ENCODE measurements at regions not wholly inside any gene's neighbourhood (a gene's known extent, or its start where the extent isn't known, plus 50 kb on each side); places are given as distances from the start of the nearest gene placed in this dataset.

DNA sequence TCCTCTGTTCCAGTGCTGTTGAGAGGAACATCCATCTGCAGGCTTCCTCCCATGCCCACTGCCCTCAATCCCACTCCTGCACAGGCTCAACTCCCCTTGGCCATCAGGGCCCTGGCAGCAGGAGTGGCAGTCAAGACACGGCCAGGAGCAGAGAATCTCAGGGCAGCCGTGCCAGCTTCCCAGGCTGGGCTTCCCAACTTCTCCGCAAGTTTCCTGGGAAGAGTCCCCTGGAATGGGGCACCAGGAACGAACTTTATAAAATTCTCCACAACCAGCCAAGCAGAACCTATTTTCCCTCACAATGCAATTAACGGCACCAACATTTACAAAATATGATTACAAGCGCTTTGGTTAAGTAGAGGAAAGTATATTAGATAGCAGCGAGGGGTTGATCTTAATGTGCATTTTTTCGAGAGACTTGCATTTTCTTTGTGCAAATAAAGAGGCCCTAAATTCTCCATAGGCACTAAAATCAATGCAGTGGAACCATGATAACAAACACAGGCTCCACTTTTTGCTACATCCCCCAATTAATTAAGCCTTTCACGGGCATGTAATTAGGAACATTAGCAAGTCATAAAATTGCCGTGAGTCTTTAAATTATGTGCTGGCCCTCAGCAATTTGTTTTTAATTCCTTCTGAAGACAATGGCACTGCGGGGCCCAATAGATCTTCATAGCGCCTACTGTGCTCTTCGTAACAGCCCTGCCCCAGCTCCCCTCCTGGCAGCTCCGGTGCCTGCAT, 99.9 kb upstream of the LHX1 start:
- Histone ChIP-seq H3K36me3 (ENCODE audit: control insufficient read depth in 2 of 2, insufficient read depth in 2 of 2, low read length in 1 of 2) (no peaks in the 10 kb centered on the region), H3K4me1 (ENCODE audit: control insufficient read depth in 2 of 2, insufficient read depth in 2 of 2, low read length in 2 of 2) (no peaks in the 10 kb centered on the region), H3K4me3 (ENCODE audit: low read length in 2 of 2) (no peak overlapping the region), H3K9me3 (ENCODE audit: control insufficient read depth in 2 of 2, insufficient read depth in 1 of 2, low read length in 1 of 2) (no peaks in the 10 kb centered on the region), H3K27me3 (ENCODE audit: control insufficient read depth in 2 of 2, insufficient read depth in 1 of 2, low read length in 1 of 2) (peaks cover 0 to 29% of the 10 kb centered on the region in 2 donors), H3K27ac (ENCODE audit: low read depth in 1 of 2, low read length in 1 of 2) (no peak overlapping the region)
- WGBS: 51% methylated on average over 14 of the region's 14 CpGs
- no peak for DNase-seq (ENCODE audit: low read depth in 6 of 9, low spot score in 9 of 9)

DNA sequence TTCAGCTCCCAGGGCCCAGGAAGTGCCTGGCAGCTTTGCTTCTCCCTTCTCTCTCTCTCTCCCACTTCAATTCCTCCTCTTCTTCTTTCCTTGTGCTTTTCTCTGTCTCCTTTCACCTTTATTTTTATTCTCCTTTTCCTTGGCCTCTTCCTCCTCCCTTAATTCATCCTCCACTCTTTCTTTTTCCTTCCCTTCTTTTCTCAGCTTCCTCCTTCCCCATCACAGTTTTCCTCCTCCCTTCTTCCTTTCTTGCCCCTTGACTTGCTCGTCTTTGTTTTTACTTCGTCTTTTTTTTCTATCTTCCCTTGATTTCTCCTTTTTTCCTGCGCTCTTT, 99.4 kb upstream of the LHX1 start:
- 62% methylated on average over 3 of the region's 3 CpGs for WGBS
- Histone ChIP-seq H3K27me3 (ENCODE audit: control insufficient read depth in 2 of 2, insufficient read depth in 1 of 2, low read length in 1 of 2) (peaks cover 0 to 33% of the 10 kb centered on the region in 2 donors), H3K27ac (ENCODE audit: low read depth in 1 of 2, low read length in 1 of 2) (no peak overlapping the region), H3K9me3 (ENCODE audit: control insufficient read depth in 2 of 2, insufficient read depth in 1 of 2, low read length in 1 of 2) (no peaks in the 10 kb centered on the region), H3K36me3 (ENCODE audit: control insufficient read depth in 2 of 2, insufficient read depth in 2 of 2, low read length in 1 of 2) (no peaks in the 10 kb centered on the region), H3K4me1 (ENCODE audit: control insufficient read depth in 2 of 2, insufficient read depth in 2 of 2, low read length in 2 of 2) (no peaks in the 10 kb centered on the region), H3K4me3 (ENCODE audit: low read length in 2 of 2) (no peak overlapping the region)
- no peak for DNase-seq (ENCODE audit: low read depth in 6 of 9, low spot score in 9 of 9)

DNA sequence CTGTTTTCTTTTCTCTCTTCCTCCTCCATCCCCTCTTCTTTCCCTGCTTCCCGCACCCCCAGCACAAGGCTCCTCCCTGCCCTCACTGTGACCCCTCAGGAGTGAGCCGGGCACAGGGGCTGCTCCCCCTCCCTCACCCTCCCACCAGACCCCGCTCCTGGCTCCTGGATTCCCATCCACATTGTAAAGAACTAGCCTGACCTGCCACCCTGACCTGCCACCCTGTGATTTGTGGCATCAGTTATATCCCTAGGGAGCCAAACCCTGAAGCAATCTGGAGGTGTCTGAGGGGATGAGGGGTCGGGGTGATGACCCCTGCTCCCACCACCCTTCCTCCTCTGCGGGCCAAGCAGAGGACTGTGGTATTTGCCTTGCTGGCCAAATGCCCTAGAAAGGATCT, 98.0 kb upstream of the LHX1 start:
- Histone ChIP-seq H3K36me3 (ENCODE audit: control insufficient read depth in 2 of 2, insufficient read depth in 2 of 2, low read length in 1 of 2) (no peaks in the 10 kb centered on the region), H3K27me3 (ENCODE audit: control insufficient read depth in 2 of 2, insufficient read depth in 1 of 2, low read length in 1 of 2) (peaks cover 0 to 41% of the 10 kb centered on the region in 2 donors), H3K27ac (ENCODE audit: low read depth in 1 of 2, low read length in 1 of 2) (no peak overlapping the region), H3K4me3 (ENCODE audit: low read length in 2 of 2) (no peak overlapping the region), H3K4me1 (ENCODE audit: control insufficient read depth in 2 of 2, insufficient read depth in 2 of 2, low read length in 2 of 2) (no peaks in the 10 kb centered on the region), H3K9me3 (ENCODE audit: control insufficient read depth in 2 of 2, insufficient read depth in 1 of 2, low read length in 1 of 2) (no peaks in the 10 kb centered on the region)
- no peak for DNase-seq (ENCODE audit: low read depth in 6 of 9, low spot score in 9 of 9)
- WGBS: 63% methylated on average over 5 of the region's 5 CpGs

DNA sequence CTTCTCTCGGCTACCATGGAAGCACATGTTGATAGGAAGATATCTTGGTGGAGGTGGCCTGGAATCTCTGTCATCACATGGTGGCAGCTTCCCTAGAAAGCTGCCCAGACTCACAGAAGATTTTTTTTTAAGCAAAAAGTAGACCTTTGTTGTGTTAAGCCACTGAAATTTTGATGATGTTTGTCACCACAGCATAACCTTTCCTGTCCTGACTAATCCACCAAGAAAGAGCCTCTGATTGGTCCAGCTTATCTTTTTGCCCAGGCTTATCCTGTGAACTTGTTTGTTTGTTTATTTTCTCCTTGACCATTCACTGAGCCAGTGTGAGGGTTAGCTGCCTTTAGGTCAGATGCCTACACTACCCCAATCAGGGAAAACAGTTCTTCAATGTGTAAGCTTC, 96.5 kb upstream of the LHX1 start:
- no peak for DNase-seq (ENCODE audit: low read depth in 6 of 9, low spot score in 9 of 9)
- Histone ChIP-seq H3K4me3 (ENCODE audit: low read length in 2 of 2) (no peak overlapping the region), H3K36me3 (ENCODE audit: control insufficient read depth in 2 of 2, insufficient read depth in 2 of 2, low read length in 1 of 2) (no peaks in the 10 kb centered on the region), H3K9me3 (ENCODE audit: control insufficient read depth in 2 of 2, insufficient read depth in 1 of 2, low read length in 1 of 2) (no peaks in the 10 kb centered on the region), H3K4me1 (ENCODE audit: control insufficient read depth in 2 of 2, insufficient read depth in 2 of 2, low read length in 2 of 2) (no peaks in the 10 kb centered on the region), H3K27me3 (ENCODE audit: control insufficient read depth in 2 of 2, insufficient read depth in 1 of 2, low read length in 1 of 2) (peaks cover 0 to 56% of the 10 kb centered on the region in 2 donors), H3K27ac (ENCODE audit: low read depth in 1 of 2, low read length in 1 of 2) (no peak overlapping the region)
- WGBS: 93% methylated on average over 1 of the region's 1 CpG

DNA sequence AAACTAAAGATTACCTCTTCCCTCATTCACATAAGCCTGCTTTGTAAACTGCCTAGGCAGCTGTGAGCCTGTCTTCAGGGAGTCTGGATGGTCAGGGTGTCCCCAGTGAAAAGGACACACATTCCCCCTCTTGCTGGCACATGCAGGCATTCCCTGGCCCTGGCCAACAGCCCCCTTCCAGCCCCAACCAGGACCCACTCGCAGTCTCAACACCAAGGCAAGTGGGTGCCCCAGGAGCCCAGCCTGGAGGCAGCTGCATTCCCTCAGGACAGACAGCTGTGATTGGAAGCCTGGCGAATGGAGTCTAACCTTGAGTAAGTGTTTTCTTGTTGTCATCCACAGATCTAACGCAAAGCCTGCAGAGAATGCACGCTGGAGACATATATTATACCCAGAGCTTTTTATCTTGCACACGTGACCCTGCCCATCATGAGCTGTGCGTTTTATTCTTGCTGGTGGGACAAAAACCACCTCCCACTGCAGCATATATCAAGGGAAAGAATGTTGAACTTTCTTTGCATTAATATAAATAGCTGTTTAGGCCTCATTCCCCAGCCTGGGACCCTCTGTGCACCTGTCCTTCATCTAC, 95.0 kb upstream of the LHX1 start:
- Histone ChIP-seq H3K4me3 (ENCODE audit: low read length in 2 of 2) (no peak overlapping the region), H3K27me3 (ENCODE audit: control insufficient read depth in 2 of 2, insufficient read depth in 1 of 2, low read length in 1 of 2) (peaks cover 0 to 60% of the 10 kb centered on the region in 2 donors), H3K9me3 (ENCODE audit: control insufficient read depth in 2 of 2, insufficient read depth in 1 of 2, low read length in 1 of 2) (no peaks in the 10 kb centered on the region), H3K36me3 (ENCODE audit: control insufficient read depth in 2 of 2, insufficient read depth in 2 of 2, low read length in 1 of 2) (no peaks in the 10 kb centered on the region), H3K27ac (ENCODE audit: low read depth in 1 of 2, low read length in 1 of 2) (no peak overlapping the region), H3K4me1 (ENCODE audit: control insufficient read depth in 2 of 2, insufficient read depth in 2 of 2, low read length in 2 of 2) (no peaks in the 10 kb centered on the region)
- DNase-seq (ENCODE audit: low read depth in 6 of 9, low spot score in 9 of 9): no peak
- 68% methylated on average over 6 of the region's 6 CpGs for WGBS

DNA sequence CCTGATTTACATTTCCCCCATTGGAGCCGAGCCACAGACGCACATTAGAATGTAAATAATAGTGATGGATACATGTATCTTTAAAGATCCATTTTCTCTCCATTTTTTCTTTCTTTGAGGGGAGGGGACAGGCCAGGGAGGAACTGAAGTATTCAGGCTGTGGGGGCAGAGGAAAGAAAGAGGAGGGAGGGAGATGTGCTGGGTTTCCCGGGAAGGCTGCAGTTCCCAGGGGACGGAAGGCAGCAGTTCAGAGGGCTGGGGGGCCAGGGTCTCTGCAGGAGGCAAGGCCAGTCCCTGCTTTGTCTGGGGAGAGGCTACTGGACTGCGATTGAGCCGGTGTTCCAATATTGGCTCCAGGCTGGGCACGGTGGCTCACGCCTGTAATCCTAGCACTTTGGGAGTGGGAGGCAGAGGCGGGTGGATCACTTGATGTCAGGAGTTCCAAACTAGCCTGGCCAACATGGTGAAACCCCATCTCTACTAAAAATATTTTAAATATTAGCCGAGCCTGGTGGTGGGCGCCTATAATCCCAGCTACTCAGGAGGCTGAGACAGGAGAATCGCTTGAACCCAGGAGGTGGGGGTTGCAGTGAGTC, 94.2 kb upstream of the LHX1 start:
- 64% methylated on average over 12 of the region's 12 CpGs for WGBS
- Histone ChIP-seq H3K4me3 (ENCODE audit: low read length in 2 of 2) (no peak overlapping the region), H3K9me3 (ENCODE audit: control insufficient read depth in 2 of 2, insufficient read depth in 1 of 2, low read length in 1 of 2) (no peaks in the 10 kb centered on the region), H3K4me1 (ENCODE audit: control insufficient read depth in 2 of 2, insufficient read depth in 2 of 2, low read length in 2 of 2) (no peaks in the 10 kb centered on the region), H3K36me3 (ENCODE audit: control insufficient read depth in 2 of 2, insufficient read depth in 2 of 2, low read length in 1 of 2) (no peaks in the 10 kb centered on the region), H3K27me3 (ENCODE audit: control insufficient read depth in 2 of 2, insufficient read depth in 1 of 2, low read length in 1 of 2) (peaks cover 0 to 63% of the 10 kb centered on the region in 2 donors), H3K27ac (ENCODE audit: low read depth in 1 of 2, low read length in 1 of 2) (no peak overlapping the region)
- no peak for DNase-seq (ENCODE audit: low read depth in 6 of 9, low spot score in 9 of 9)

DNA sequence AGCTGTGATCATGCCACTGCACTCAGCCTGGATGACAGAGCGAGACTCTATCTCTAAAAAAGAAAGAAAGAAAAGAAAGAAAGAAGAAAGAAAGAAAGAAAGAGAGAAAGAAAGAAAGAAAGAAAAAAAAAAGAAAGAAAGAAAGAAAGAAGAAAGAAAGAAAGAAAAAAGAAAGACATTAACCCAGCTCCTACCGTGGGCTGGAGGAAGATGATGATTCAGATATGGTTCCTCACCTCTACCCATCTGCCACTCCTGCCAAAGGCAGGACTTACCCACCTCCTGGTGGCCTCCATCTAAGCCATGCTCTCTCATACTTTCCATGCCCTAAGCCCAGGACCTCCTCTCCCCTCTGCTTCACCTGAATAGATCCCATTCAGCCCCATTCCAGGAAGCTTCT, 93.3 kb upstream of the LHX1 start:
- Histone ChIP-seq H3K27ac (ENCODE audit: low read depth in 1 of 2, low read length in 1 of 2) (no peak overlapping the region), H3K27me3 (ENCODE audit: control insufficient read depth in 2 of 2, insufficient read depth in 1 of 2, low read length in 1 of 2) (peaks cover 0 to 67% of the 10 kb centered on the region in 2 donors), H3K4me1 (ENCODE audit: control insufficient read depth in 2 of 2, insufficient read depth in 2 of 2, low read length in 2 of 2) (no peaks in the 10 kb centered on the region), H3K4me3 (ENCODE audit: low read length in 2 of 2) (no peak overlapping the region), H3K36me3 (ENCODE audit: control insufficient read depth in 2 of 2, insufficient read depth in 2 of 2, low read length in 1 of 2) (no peaks in the 10 kb centered on the region), H3K9me3 (ENCODE audit: control insufficient read depth in 2 of 2, insufficient read depth in 1 of 2, low read length in 1 of 2) (no peaks in the 10 kb centered on the region)
- no peak for DNase-seq (ENCODE audit: low read depth in 6 of 9, low spot score in 9 of 9)
- WGBS: 83% methylated on average over 2 of the region's 2 CpGs

DNA sequence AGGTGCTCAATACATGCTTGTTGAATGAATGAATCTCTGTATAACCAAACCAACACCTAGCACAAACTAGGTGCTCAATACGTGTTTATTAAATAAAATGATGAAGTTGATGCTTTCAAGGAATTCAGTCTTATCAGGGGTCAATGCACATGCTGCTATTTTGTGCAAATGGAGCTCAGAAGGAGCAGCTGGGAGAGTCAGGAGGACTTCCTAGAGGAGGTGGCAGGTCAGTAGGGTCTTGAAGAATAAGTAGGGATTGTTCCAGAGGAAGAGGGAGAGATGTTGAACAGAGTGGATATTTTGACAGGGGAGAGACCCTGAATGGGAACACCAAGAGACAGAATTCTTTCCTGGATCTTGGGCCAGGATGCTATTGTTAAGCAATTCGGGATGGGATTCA, 92.7 kb upstream of the LHX1 start:
- 88% methylated on average over 2 of the region's 2 CpGs for WGBS
- no peak overlapping the region for H3K4me3 ChIP-seq (ENCODE audit: low read length in 2 of 2)

DNA sequence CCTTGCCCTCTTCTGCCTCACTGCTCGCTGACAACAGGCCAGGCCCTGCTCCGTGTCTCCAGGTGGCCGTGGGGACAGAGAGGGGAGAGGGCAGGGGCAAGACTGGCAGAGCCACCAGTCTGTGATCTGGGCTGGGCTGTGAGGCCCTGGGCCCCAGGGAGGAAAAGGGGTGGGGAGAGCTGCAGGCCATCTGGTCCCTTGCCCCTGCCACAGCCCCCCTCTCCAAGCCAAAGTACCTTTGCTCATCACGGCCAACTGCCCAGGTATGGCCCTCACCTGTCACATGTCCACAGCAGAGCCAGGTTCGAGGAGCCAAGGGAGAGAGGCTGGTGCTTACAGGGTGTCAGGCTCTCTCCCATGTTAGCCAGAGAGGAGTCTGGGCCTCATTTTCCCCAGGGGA, 91.4 kb upstream of the LHX1 start:
- no peak for DNase-seq (ENCODE audit: low read depth in 6 of 9, low spot score in 9 of 9)
- 37% methylated on average over 5 of the region's 5 CpGs for WGBS
- Histone ChIP-seq H3K27ac (ENCODE audit: low read depth in 1 of 2, low read length in 1 of 2) (no peak overlapping the region), H3K4me3 (ENCODE audit: low read length in 2 of 2) (no peak overlapping the region), H3K27me3 (ENCODE audit: control insufficient read depth in 2 of 2, insufficient read depth in 1 of 2, low read length in 1 of 2) (peaks cover 0 to 57% of the 10 kb centered on the region in 2 donors), H3K36me3 (ENCODE audit: control insufficient read depth in 2 of 2, insufficient read depth in 2 of 2, low read length in 1 of 2) (no peaks in the 10 kb centered on the region), H3K4me1 (ENCODE audit: control insufficient read depth in 2 of 2, insufficient read depth in 2 of 2, low read length in 2 of 2) (no peaks in the 10 kb centered on the region), H3K9me3 (ENCODE audit: control insufficient read depth in 2 of 2, insufficient read depth in 1 of 2, low read length in 1 of 2) (no peaks in the 10 kb centered on the region)

More for the DNA sequence above, 92.7 kb upstream of the LHX1 start:
- no peaks in the 10 kb centered on the region for H3K4me1 ChIP-seq (ENCODE audit: control insufficient read depth in 2 of 2, insufficient read depth in 2 of 2, low read length in 2 of 2)
- H3K27me3 ChIP-seq (ENCODE audit: control insufficient read depth in 2 of 2, insufficient read depth in 1 of 2, low read length in 1 of 2): peaks cover 0 to 61% of the 10 kb centered on the region in 2 donors
- no peaks in the 10 kb centered on the region for H3K9me3 ChIP-seq (ENCODE audit: control insufficient read depth in 2 of 2, insufficient read depth in 1 of 2, low read length in 1 of 2)
- H3K36me3 ChIP-seq (ENCODE audit: control insufficient read depth in 2 of 2, insufficient read depth in 2 of 2, low read length in 1 of 2): no peaks in the 10 kb centered on the region
- no peak for DNase-seq (ENCODE audit: low read depth in 6 of 9, low spot score in 9 of 9)
- no peak overlapping the region for H3K27ac ChIP-seq (ENCODE audit: low read depth in 1 of 2, low read length in 1 of 2)

All from thymus (tissue), 11 donors.